Glomerular visceral epithelial cell (primary cell): ENCODE measurements at regions not wholly inside any gene's neighbourhood (a gene's known extent, or its start where the extent isn't known, plus 50 kb on each side); places are given as distances from the start of the nearest gene placed in this dataset.
A peak's percentile ranks its signal among the peaks of the same experiment; 100 is the strongest.
"Not testable (repeated sequence)": the region's sequence is repeated elsewhere in the genome, so short reads cannot be mapped to it uniquely, and the experiment has no call there.

Experiments used
- DNase-seq: peaks from one replicate; pipeline ENCODE4 v3.0.0-alpha.2; 2016; ENCODE audit errors: extremely low spot score

DNA sequence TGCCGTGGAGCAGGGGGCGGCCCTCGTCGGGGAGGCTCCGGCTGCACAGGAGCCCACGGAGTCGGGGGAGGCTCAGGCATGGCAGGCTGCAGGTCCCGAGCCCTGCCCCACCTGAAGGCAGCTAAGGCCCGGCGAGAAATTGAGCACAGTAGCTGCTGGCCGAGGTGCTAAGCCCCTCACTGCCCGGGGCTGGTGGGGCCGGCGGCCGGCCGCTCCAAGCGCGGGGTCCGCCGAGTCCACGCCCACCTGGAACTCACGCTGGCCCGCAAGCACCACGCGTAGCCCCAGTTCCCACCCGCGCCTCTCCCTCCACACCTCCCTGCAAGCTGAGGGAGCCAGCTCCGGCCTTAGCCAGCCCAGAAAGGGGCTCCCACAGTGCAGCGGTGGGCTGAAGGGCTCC is 589.4 kb downstream of the PPP4R3C start:
- DNase-seq: no peak

DNA sequence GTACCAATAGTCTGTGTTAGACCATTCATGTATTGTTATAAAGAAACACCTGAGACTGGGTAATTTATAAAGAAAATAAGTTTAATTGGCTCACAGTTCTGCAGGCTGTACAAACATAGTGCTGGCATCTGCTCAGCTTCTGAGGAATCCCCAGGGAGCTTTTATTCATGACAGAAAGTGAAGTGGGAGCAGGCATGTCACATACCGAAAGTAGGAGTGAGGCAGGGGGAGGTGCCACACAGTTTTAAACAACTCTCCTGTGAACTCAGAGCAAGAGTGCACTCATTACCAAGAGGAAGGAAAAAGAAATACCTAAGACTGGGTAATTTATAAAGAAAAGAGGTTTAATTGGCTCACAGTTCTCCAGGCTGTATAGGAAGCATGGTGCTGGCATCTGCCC is 591.2 kb downstream of the PPP4R3C start:
- no peak for DNase-seq

DNA sequence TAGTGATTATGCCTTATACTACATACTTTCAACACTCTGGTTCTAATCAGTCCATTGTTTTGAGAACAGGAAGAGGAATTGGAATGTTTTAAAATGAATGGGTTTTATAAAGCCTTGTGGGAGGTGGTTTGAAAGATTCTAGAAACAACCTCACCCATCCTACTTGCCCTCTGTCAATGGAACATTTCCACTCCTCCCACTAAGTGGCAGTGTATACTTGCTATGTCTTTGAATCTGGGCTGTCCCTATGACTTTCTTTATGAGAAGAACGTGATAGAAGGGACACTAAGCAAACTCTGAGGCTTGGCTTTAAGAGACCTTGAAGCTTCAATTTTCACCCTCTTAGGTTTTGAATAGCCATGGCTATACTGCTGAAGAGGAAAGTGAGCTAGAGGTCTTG is 611.2 kb downstream of the PPP4R3C start:
- DNase-seq: peak; percentile 0

DNA sequence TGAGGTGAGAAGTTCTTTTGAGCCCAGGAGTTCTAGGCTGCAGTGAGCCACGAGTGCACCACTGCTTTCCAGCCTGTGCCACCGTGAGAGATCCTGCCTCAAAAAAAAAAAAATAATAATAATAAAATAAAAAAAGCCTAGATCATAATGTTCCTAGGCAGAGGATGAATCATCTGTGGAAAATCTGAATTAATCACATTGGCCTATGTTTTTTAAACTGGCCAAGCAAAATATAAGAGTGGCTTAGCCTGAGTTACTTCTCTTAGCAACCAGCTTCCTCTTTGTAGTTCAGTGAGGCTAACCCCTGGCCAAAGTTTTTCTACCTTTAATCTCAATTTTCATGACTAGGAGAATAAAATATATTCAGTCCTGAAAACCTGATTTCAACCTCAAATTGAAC is 614.6 kb downstream of the PPP4R3C start:
- DNase-seq: no peak

DNA sequence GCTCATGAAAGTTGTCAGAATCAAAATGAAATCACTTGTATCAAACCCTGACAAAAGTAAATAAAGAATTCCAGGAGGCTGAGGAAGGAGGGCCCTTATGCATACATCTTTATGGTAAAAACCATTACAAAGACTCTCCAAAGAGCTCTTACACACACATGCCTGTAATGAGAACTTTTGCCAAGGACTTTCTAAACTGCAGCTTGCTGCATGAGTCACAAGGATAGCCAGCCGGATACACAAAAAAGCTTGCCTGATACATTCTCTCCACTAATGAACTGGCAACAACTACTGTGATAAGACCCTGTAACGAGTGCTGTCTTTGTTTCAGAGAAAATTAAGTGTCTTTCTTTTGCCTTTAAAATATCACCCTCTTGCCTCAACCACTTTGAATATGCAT is 618.1 kb downstream of the PPP4R3C start:
- no peak for DNase-seq

DNA sequence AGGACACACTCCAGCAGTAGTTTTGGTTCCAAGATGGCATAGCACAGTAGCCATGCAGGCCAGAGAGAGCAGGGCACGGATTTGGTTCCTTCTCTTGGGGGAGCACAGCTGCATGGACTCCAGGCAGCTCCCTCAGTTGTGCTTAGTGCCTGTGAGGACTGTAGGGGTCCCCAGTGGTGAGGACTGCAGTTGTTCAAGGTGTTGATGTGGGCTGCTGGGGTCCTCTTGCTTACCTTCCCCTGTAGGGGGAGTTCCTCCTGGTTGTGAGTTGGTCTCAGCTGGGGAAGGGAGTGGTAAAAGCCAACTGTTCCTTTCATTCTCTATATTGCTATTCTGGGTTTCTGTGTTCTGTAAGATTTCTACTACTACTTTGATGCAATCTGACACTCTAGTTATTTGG is 606.5 kb downstream of the MAGEB5 start:
- DNase-seq: no peak

DNA sequence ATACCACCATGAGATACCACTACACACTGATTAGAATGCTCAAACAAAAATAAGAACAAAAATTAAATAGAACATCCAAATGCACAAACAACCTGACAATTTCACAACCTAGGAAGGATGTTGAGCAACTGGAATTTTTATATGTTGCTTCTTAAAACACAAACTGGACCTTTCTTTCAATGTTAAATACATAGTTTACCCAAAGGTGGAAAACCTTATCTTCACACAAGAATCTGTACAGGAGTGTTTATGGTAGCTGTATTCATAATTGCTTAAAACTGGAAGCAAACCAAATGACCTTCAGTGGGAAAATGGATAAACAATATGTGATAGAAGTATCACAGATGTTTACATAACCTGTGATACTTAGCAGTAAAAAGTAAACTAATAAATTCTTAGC is 573.8 kb downstream of the MAGEB5 start:
- DNase-seq: no peak

DNA sequence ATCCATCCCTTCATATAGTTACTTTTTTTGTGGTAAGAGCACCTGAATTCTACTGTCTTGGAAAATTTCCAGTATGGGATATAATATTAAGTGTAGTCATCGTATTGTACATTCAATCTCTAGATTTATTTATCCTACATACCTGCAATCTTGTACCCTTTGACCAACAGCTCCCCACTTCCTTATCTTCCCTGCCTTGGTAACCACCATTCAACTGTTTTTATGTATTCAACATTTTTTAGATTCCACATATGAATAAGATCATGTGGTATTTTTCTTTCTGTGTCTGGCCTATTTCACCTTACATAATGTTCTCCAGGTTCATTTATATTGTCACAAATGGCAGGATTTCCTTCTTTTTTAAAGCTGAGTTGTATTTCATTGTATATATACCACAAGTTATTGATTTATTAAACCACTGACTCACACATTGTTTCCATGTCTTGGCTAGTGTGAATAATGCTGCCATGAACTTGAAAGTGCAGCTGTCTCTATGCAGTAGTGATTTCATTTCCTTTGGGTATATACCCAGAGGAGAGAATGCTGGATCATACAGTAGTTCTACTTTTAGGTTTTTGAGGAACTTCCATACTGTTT is 572.5 kb downstream of the MAGEB5 start:
- peak; percentile 59 for DNase-seq

DNA sequence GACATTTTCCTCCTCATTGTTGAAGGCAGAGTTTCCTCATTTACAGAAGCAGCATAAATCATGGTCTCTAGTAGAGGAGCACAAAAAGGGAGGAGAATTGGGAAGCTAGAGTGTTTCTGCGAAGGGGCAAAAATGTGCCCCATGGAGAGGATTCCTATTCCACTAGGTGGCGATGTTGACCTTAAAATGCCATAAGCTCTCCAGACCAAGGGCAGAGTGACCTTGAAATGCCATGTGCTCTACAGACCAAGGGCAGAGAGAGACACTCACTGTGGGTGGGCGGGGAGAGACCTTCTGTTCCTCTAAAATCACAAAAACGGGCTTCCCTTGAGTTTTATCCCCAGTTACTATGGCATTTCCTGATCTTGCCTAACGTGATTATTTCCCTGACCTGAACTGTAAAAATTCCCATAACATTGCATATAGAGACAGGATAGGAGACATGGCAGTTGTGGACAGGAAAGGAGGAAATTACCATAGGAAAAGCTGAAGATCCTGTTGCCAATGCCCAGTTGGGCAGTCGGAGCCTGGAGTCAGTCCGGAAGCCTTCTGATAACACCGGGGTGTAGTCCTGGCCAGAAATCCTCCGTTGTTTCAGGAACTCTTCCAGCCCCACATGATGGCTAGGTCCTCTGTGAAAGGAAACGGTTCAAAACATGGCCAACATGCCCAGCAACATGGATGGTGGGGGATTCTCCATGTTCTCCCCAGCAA is 567.7 kb downstream of the MAGEB5 start:
- peak; percentile 21 for DNase-seq

DNA sequence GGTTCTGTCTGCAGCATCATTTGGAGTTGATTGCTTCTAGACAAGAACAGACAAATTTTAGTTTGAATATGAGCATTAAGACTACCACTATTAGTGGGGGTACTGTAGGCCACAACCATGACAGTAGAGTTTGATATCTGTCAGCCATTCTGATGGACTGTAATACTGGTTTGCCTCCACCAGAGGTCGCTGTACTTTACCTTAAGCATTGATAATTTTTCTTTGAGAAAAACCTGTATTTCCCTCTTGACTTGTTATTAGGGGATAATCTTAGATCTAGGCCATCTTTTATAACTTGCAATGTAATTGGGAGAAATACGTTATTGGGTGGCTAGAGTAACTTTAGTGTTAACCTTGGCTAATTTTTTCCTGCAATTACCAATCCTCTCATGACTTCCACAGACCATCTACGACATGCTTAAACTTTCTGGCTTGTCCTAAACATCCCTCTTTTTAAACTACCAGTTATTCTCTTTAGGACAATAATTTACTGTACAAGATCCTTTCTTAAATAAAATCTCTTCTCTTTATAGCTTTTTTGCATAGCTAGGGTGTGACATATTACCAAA is 562.4 kb downstream of the MAGEB5 start:
- DNase-seq: no peak

DNA sequence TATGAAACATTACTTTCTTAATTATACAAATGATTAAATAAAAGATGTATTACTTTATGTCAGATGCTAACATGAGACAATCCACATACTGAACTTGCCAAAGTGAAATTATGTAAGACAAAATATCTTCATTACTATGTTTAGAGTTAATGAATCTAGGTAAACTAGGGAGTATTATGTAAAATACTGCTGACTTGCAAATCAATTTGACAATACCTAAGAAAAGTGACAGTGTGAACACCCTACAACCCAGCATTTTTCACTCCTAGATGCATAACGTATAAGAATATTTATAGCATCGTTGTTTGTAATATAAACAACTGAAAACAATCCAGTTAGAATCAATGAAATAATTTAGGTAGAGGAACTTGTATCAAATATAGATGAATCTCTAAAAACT is 546.3 kb downstream of the MAGEB5 start:
- no peak for DNase-seq

DNA sequence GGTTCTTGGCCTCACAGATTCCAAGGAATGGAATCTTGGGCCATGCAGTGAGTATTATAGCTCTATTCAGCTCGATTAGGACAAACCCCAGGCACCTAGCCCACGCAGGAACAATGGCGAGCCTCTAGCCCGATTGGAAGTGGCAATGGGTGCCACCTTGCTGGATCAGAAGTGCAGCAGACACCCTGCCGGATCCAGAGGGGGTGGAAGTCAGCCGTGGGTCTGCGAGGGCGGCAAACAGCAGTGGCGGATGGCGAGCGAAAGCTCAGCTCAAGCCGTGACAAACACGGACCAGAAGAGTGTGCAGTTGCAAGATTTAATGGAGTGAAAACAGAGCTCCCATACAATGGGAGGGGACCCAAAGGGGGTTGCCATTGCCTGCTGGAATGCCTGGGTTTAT is 539.8 kb downstream of the MAGEB5 start:
- not testable (repeated sequence) for DNase-seq

DNA sequence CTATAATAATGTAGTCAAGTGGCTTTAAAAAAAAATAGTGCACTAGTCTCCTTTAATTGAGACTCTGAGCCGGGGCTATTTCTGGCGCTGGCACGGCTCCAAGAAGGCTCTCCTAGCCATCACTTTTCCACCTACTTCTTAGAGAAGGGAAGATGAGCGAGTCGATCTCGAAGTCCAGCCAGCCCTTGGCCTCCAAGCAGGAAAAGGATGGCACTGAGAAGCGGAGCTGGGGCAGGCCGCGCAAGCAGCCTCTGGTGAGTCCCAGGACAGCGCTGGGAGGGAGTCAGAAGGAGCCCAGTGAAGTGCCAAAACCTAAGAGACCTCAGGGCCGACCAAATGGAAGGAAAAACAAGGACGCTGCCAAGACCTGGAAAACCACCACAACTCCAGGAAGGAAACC is 531.9 kb downstream of the MAGEB5 start:
- DNase-seq: no peak

DNA sequence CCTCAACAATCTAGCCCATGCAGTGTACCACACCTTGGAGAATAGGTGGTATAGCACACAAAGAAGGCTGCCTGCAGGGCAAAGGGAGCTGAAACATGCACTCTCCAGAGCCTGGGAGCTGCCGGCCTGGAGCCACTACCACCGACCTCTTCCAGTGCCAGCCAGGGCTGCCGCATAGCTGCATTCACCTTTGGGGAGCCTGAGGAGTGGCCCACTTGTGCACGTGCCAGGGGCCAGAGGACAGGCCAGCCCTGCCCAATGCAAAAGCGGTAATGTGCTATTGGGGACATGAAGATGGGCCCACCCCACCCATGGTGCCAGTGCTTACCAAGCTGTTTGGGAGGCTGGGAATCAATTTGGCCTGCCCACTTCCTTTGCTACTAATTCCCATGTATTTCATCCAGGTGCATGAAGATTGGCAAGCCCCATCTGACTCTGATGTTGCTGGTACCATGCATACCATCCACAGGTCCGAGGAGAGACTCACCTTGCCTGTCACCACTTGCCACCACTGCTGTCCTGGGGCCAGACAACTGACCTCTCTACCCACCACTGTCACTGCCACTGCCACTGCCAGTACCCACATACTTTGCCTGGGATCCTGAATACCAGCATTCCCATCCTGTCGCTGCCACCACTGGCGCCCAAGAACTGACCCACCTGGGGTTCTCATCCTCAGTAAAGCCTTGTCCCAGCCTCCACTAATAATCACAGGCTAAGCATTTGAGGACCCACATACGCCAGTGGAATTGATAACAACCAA is 506.9 kb downstream of the MAGEB5 start:
- no peak for DNase-seq

DNA sequence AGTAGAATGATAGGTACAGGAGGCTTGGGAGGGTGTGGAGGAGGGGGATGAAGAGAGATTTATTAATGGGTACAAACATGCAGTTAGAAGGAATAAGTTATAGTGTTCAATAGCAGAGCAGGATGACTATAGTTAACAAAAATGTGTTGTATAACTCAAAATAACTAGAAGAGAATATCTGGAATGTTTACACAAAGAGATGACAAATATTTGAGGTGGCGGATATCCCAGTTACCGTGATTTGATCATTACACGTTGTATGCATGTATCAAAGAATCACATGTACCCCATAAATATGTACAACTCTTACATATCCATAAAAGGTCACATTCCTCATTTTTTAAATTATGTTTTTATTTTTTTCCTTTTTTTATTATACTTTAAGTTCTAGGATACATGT is 456.6 kb downstream of the MAGEB5 start:
- no peak for DNase-seq

DNA sequence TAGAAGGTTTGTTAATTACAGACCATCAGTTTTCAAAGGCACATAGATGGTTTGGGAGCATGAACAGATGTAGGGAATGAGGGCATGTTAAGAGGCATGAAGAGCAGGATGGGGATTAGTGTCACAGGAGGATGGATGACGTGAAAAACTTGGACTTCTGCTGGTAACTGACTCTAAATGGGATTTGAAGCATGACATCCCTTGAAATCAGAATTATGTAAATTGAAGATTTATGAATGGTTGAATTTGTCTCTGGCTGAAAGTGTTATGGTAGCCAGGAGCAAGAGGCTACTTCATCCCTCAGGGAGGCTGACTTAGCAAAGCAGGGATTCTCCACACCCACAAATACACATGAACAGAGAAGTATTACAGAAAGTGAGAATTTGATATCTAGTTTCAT is 454.6 kb downstream of the MAGEB5 start:
- DNase-seq: no peak

DNA sequence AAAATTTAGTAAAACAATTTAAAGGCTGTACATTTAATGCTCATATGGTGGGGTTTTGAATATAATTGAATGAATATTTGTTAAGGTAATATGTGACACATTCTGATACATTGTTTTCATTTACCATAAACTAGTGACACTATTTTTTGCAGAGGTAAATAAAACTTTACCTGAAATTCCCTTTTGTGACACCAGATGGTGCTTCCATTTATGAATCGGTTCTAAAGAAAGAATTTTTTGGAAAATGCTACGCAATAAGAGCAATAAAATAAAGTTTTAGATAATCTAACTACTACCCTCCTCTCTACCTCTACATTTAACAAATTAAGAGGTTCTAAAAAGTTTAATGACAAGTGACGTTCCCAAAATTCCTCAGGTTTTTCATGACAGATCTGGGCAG is 448.9 kb downstream of the MAGEB5 start:
- DNase-seq: no peak

DNA sequence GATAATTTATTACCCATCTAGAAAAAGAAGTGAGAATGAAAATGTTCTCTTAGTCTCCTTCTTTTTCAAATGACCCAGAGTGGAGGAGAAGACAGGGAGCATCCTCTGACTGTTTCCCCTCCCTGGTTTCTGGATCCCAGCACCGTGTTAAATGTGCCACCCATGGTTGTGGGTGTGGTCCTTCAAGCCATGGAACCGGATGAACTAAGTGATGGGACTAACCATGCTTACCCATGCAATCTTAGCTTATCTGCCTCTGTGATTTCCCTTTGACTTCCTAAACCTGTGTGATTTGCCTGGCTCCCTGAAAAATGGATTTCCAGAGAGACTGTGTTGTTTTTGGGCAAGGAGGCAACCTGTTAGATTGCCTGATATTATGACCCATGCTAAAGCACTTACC is 437.1 kb downstream of the MAGEB5 start:
- no peak for DNase-seq

DNA sequence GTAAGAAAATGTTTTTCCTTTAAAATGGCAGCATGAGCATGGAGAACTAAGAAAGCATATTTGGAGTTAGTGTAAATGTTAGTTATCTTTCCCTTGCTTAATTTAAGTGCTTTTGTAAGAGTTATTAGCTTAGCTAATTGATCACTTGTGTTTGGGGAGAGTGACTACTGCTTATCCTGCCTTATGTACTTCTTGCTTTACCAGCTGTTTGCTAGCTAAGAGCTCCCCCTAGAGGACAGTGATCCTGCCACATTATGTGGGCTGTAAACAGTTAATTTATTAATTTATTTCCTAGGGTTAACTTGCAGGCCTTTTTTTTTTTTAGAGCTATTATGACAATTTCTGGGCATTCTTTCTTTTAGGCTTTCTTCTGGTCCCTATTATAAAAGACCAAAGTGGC is 435.8 kb downstream of the MAGEB5 start:
- peak; percentile 2 for DNase-seq

DNA sequence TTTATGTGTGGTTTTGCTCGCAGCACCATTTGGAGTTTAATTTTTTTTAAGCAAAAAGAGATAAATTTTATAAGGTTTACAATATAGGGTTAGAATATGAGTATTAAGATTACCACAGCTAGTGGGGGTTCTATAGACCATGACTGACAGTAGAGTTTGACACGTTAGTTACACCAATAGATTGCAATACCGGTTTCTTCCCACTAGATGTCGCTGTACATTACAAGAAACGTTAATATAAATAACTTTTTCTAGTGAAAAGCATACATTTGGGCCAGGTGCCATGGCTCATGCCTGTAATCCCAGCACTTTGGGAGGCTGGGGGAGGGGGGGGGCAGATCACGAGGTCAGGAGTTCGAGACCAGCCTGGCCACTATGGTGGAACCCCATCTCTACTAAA is 433.6 kb downstream of the MAGEB5 start:
- DNase-seq: peak; percentile 12

DNA sequence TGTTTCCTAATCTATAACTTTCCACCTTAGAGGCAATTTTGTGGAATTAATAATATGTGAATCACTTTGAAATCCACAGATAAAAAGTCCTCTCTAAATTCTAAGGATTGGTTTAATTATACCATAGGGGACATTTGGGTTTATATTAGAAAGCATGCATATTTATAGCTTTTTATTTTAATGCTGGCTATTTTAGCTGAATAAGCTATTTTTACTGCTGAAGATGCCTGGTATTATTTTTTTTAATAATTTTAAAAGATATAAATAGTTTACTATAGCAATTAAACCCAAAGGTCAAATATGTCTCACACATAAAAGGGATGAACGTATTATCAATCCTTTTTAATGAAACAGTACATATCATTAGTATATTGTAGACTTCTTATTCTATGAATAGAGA is 415.4 kb downstream of the MAGEB5 start:
- DNase-seq: no peak

DNA sequence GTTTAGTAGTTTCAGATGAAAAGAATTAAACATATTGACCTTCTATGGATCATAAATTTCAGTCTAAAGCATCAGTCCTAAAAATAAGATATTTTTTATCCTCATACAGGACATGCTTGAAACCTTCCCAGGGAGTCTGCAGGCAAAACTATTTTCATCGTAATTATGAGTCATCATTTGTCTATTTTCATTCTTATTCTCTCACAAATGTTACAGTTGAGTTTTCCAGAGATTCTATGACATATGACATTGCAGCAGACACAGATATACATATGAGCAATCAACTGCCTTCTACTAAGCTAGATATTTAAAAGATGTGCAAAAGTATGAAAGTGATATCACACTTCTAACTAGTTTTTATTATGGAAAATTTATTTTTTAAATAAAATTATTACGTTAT is 398.0 kb downstream of the MAGEB5 start:
- DNase-seq: no peak

DNA sequence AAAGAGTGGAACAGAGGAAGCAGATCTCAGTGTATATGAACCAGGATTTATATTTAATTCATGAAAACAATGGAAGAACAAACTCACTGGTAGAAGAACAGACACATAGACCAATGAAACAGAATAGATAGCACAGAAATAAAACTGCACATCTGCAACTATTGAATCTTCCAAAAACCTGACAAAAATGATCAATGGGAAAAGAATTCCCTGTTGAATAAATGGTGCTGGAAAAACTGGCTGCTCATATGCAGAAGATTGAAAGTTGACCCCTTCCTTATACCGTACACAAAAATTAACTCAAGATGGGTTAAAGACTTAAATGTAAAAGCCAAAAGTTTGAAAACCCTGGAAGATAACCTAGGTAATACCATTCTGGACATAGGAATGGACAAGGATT is 391.0 kb downstream of the MAGEB5 start:
- no peak for DNase-seq
